ENCODE measurements at regions not wholly inside any gene's neighbourhood (a gene's known extent, or its start where the extent isn't known, plus 50 kb on each side); places are given as distances from the start of the nearest gene placed in this dataset.
A peak's percentile ranks its signal among the peaks of the same experiment; 100 is the strongest.
"Not testable (repeated sequence)": the region's sequence is repeated elsewhere in the genome, so short reads cannot be mapped to it uniquely, and the experiment has no call there.

DNA sequence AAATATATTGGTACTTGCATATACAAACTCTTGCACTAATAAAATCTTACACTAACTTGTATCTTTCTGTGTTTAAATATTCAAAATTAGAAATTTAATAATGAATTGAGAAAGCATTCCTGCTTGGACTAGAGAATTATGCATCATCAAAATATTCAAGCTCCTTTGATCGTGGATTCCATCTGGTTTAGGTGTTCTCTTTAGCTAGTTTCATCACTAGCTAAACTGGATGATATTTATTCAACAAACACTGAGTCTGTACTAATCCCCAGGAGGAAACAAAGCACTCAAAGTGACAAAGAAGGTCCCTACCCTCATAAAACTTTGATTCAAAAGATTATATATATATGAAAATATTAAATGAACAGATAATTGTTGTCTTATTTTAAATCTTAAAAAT, 1360.9 kb upstream of the ALCAM start:
- H3K27ac ChIP-seq, result no peak overlapping the region
- TF ChIP-seq, protein P1, sequence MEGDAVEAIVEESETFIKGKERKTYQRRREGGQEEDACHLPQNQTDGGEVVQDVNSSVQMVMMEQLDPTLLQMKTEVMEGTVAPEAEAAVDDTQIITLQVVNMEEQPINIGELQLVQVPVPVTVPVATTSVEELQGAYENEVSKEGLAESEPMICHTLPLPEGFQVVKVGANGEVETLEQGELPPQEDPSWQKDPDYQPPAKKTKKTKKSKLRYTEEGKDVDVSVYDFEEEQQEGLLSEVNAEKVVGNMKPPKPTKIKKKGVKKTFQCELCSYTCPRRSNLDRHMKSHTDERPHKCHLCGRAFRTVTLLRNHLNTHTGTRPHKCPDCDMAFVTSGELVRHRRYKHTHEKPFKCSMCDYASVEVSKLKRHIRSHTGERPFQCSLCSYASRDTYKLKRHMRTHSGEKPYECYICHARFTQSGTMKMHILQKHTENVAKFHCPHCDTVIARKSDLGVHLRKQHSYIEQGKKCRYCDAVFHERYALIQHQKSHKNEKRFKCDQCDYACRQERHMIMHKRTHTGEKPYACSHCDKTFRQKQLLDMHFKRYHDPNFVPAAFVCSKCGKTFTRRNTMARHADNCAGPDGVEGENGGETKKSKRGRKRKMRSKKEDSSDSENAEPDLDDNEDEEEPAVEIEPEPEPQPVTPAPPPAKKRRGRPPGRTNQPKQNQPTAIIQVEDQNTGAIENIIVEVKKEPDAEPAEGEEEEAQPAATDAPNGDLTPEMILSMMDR (conservative IDR thresholded peaks at IDR 0.05; ENCODE audit: low read depth), result no peak
- no peak for DNase-seq (ENCODE audit: low spot score)
- ChIA-PET CTCF (interaction anchor here (0.7 kb wide), 1 partner anchor 8 kb away, joined by 4 read pairs; no protein-coding TSS in a partner anchor), POLR2A (ENCODE audit: low non-redundant PET) (no interaction called here)

DNA sequence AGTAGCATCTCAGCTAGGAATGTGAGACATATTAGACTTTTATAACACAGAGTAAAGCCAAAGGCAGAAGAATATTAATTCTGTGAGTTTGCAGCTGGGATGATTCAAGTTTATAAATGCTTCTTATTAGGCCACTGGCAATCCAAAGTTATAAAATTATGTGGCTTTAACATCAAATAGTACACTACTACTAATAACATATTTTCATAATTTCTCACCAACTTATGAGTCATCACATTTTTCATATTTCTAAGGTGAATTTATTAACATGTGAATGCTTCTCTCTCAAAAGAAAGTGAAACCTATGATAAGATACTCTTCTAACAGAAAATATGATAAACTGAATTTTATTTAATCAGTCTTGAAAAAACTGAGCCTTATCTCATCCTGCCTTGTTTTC, 1348.2 kb upstream of the ALCAM start:
- DNase-seq (ENCODE audit: low spot score), result peak; percentile 1
- CTCF ChIA-PET, result no interaction called here
- H3K27ac ChIP-seq, result no peak overlapping the region
- POLR2A ChIA-PET (ENCODE audit: low non-redundant PET), result no interaction called here
- TF ChIP-seq, protein P1 (conservative IDR thresholded peaks at IDR 0.05; ENCODE audit: low read depth), result no peak

DNA sequence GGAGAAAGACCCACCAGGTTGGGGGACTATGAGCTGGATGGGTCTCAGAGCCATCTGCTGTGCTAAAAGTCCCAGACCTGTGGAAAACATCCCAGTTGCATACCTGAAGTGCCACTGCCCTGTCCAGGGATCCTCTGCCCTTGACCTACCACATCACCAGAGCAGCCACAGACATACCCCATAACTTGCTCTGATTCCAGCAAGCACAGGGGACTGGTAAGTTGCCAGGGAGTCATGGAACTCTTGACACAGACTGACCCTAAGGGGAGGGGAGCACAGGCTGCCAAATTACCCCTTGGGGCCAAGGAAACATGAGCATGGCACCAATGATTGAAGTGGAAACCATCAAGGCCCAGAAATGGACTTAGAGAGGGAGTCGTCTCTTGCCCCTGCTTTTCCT, 1335.1 kb upstream of the ALCAM start:
- CTCF ChIA-PET, result no interaction called here
- TF ChIP-seq, protein P1 (conservative IDR thresholded peaks at IDR 0.05; ENCODE audit: low read depth), result no peak
- POLR2A ChIA-PET (ENCODE audit: low non-redundant PET), result no interaction called here
- no peak for DNase-seq (ENCODE audit: low spot score)
- H3K27ac ChIP-seq, result no peak overlapping the region

DNA sequence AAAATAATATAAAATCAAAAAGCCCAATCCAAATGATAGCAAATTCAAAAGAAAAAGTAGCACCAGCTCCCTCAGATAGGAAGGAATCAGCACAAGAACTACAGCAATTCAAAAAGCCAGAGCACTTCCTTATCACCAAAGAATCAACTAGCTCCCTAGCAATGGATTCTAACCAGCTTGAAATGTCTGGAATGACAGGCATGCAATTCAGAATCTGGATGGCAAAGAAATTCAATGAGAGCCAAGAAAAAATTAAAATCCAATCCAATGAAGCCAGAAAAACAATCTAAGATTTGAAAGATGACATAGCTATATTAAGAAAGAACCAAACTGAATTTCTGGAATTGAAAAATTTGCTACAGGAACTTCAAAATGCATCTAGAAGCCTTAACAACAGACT, 1334.4 kb upstream of the ALCAM start:
- DNase-seq (ENCODE audit: low spot score), result no peak
- POLR2A ChIA-PET (ENCODE audit: low non-redundant PET), result no interaction called here
- TF ChIP-seq, protein P1 (conservative IDR thresholded peaks at IDR 0.05; ENCODE audit: low read depth), result no peak
- no peak overlapping the region for H3K27ac ChIP-seq
- CTCF ChIA-PET, result no interaction called here

DNA sequence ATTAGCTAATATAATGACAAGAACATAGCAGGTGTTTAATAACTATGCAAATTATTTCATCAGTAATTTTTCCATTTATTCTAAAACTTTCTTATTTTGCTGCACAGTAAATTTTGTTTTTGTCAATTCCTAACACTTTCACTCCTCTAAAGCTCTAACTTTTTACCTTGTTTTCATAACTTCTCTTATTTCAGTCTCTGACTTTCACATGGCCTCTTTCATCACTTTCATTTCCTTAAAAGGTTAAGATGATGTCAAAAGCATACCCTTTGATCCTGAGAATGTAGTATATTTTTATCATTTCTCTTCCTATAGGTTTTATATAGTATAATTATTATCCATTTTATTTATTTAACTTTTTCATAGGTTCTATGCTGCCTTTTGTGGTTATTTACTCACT, 1325.8 kb upstream of the ALCAM start:
- H3K27ac ChIP-seq, result no peak overlapping the region
- ChIA-PET POLR2A (ENCODE audit: low non-redundant PET) (no interaction called here), CTCF (interaction anchor here (0.5 kb wide), 1 partner anchor 1751 kb away, joined by 4 read pairs; no protein-coding TSS in a partner anchor)
- TF ChIP-seq, protein P1 (conservative IDR thresholded peaks at IDR 0.05; ENCODE audit: low read depth), result no peak
- no peak for DNase-seq (ENCODE audit: low spot score)

DNA sequence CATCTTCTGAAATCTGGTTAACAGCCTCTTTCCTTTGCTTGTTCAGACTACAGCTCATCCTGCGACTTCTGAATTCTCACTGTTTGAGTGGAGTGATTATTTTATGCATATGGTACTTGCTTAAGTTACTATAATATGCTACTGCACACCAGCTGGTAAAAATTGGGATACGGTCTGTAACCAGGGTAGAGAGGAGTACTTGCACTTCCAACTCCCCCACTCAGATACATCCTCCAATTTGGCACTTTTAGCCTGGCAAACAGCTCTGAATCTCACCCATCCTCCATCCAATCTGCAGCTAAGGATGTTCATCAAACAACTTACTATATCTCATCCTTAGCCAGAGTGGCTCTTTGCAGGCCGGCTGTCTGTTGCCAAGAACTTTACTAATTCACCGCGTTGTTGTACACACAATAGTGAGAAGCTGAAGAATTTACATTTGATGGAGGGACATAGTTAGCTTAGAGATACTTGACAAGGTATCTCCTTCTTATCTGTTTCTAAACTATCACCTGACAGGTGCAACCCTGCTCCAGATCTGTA, 1323.6 kb upstream of the ALCAM start:
- DNase-seq (ENCODE audit: low spot score); H3K27ac ChIP-seq; POLR2A ChIA-PET (ENCODE audit: low non-redundant PET): not testable (repeated sequence)
- CTCF ChIA-PET, result interaction anchor here (0.6 kb wide), 1 partner anchor 341 kb away, joined by 3 read pairs; no protein-coding TSS in a partner anchor

DNA sequence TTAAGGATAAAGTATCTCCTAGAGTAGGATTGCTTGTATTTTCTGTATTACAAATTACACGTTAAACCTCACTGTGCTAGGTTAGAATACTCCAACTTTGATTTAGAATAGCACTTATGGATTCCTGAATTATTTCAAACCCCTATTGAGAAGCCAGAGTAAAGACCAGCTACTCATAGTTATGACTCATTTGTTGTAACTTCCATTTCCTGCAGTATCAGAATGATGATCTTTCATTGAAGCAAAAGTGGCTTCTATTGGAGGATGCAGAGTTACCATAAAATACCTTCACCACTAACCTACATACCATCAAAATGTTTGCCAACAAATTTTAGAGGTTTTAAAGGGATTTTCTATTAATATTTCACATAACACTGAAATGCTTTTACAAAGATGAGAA, 1322.7 kb upstream of the ALCAM start:
- no peak for DNase-seq (ENCODE audit: low spot score)
- no peak overlapping the region for H3K27ac ChIP-seq
- TF ChIP-seq, protein P1 (conservative IDR thresholded peaks at IDR 0.05; ENCODE audit: low read depth), result no peak
- ChIA-PET POLR2A (ENCODE audit: low non-redundant PET) (no interaction called here), CTCF (no interaction called here)
